HEK293 (cell line): ENCODE measurements at regions not wholly inside any gene's neighbourhood (a gene's known extent, or its start where the extent isn't known, plus 50 kb on each side); places are given as distances from the start of the nearest gene placed in this dataset.

Experiments used
- CTCF ChIA-PET: fragments of 350-600 bp; formaldehyde crosslinking; extraction: SDS; loops from one replicate; lab custom pipeline; 2021; ENCODE audit warnings: antibody characterized with exemption; lab: Yijun Ruan, JAX
- POLR2A ChIA-PET: fragments of 300-600 bp; formaldehyde crosslinking; extraction: SDS; loops from one replicate; lab custom pipeline; 2020; ENCODE audit warnings: antibody characterized with exemption, inconsistent platforms; lab: Yijun Ruan, JAX
- H3K27ac ChIP-seq: fragments of 200-500 bp; sonication (Bioruptor generic); 2 replicates; pipeline ENCODE4 v1.5.1; 2014; ENCODE audit warnings: low read depth, low read length, control low read depth, inconsistent platforms; ENCODE audit errors: extremely low read depth
- H3K36me3 ChIP-seq, 2 experiments: fragments of 200-500 bp in 1 of 2; sonication (Bioruptor generic) in 1 of 2; 1 replicate in 1 of 2; 2 replicates in 1 of 2; pipeline ENCODE4 v1.5.1; 2014 to 2017; ENCODE audit warnings: inconsistent platforms in 2 of 2, low read length in 2 of 2; ENCODE audit not compliant: control insufficient read depth in 2 of 2, insufficient read depth in 1 of 2
- H3K4me1 ChIP-seq: fragments of 200-500 bp; sonication (Bioruptor generic); 2 replicates; pipeline ENCODE4 v1.5.1; 2014; ENCODE audit warnings: mild to moderate bottlenecking, low read length, inconsistent platforms; ENCODE audit not compliant: control insufficient read depth, insufficient read depth
- H3K4me3 ChIP-seq: 2 replicates; pipeline ENCODE4 v1.5.1; 2011; ENCODE audit warnings: low read depth, mild to moderate bottlenecking, control low read depth, low read length, moderate library complexity
- H3K9me3 ChIP-seq: fragments of 200-500 bp; sonication (Bioruptor generic); 2 replicates; pipeline ENCODE4 v1.5.1; 2014; ENCODE audit warnings: low read depth, low read length, inconsistent platforms; ENCODE audit not compliant: control insufficient read depth, insufficient read depth
- REST ChIP-seq: fragments of 450-650 bp; formaldehyde crosslinking; IDR thresholded peaks from 2 replicates; pipeline ENCODE4 v1.5.1; 2016; ENCODE audit warnings: missing biosample characterization, missing genetic modification characterization
- ZEB2 ChIP-seq: fragments of 450-650 bp; formaldehyde crosslinking; IDR thresholded peaks from 2 replicates; pipeline ENCODE4 v1.5.1; 2016; ENCODE audit warnings: missing biosample characterization, missing genetic modification characterization
- ZFP3 ChIP-seq: fragments of 450-650 bp; formaldehyde crosslinking; IDR thresholded peaks from 2 replicates; pipeline ENCODE4 v1.5.1; 2016; ENCODE audit warnings: low read depth, missing biosample characterization, missing genetic modification characterization
- ZNF140 ChIP-seq: fragments of 450-650 bp; formaldehyde crosslinking; IDR thresholded peaks from 2 replicates; pipeline ENCODE4 v1.5.1; 2016; ENCODE audit warnings: missing biosample characterization, missing genetic modification characterization
- ZNF146 ChIP-seq: fragments of 450-650 bp; formaldehyde crosslinking; IDR thresholded peaks from 2 replicates; pipeline ENCODE4 v1.5.1; 2016; ENCODE audit warnings: missing biosample characterization, missing genetic modification characterization
- ZNF24 ChIP-seq: fragments of 450-650 bp; formaldehyde crosslinking; IDR thresholded peaks from 2 replicates; pipeline ENCODE4 v1.5.1; 2016; ENCODE audit warnings: missing biosample characterization, missing genetic modification characterization
- ZNF248 ChIP-seq: fragments of 450-650 bp; formaldehyde crosslinking; IDR thresholded peaks from 2 replicates; pipeline ENCODE4 v1.5.1; 2017; ENCODE audit warnings: missing biosample characterization, missing genetic modification characterization
- ZNF302 ChIP-seq: fragments of 450-650 bp; formaldehyde crosslinking; IDR thresholded peaks from 2 replicates; pipeline ENCODE4 v1.5.1; 2016; ENCODE audit warnings: missing biosample characterization, missing genetic modification characterization, low read depth
- ZNF311 ChIP-seq: fragments of 450-650 bp; formaldehyde crosslinking; IDR thresholded peaks from 2 replicates; pipeline ENCODE4 v1.5.1; 2017; ENCODE audit warnings: missing biosample characterization, missing genetic modification characterization, borderline replicate concordance
- ZNF433 ChIP-seq: fragments of 450-650 bp; formaldehyde crosslinking; IDR thresholded peaks from 2 replicates; pipeline ENCODE4 v1.5.1; 2016; ENCODE audit warnings: missing biosample characterization, missing genetic modification characterization, low read depth
- ZNF473 ChIP-seq: fragments of 450-650 bp; formaldehyde crosslinking; IDR thresholded peaks from 2 replicates; pipeline ENCODE4 v1.5.1; 2017; ENCODE audit warnings: missing biosample characterization, missing genetic modification characterization
- ZNF521 ChIP-seq: fragments of 450-650 bp; formaldehyde crosslinking; IDR thresholded peaks from 2 replicates; pipeline ENCODE4 v1.5.1; 2017; ENCODE audit warnings: missing biosample characterization, mild to moderate bottlenecking, missing genetic modification characterization
- ZNF626 ChIP-seq: fragments of 450-650 bp; sonication (Bioruptor Pico); formaldehyde crosslinking; IDR thresholded peaks from 2 replicates; pipeline ENCODE4 v1.5.1; 2018; ENCODE audit warnings: missing biosample characterization, missing genetic modification characterization, inconsistent platforms
- ZNF664 ChIP-seq: fragments of 450-650 bp; formaldehyde crosslinking; IDR thresholded peaks from 2 replicates; pipeline ENCODE4 v1.5.1; 2016; ENCODE audit warnings: missing biosample characterization, missing genetic modification characterization
- ZSCAN23 ChIP-seq: fragments of 450-650 bp; formaldehyde crosslinking; IDR thresholded peaks from 2 replicates; pipeline ENCODE4 v1.5.1; 2016; ENCODE audit warnings: missing biosample characterization, missing genetic modification characterization
- ZSCAN30 ChIP-seq: fragments of 450-650 bp; IDR thresholded peaks from 2 replicates; pipeline ENCODE4 v1.5.1; 2018; ENCODE audit warnings: missing biosample characterization, mild to moderate bottlenecking, missing genetic modification characterization, moderate library complexity
- TF ChIP-seq, protein P1 (sequence below): fragments of 450-650 bp; formaldehyde crosslinking; IDR thresholded peaks from 2 replicates; pipeline ENCODE4 v1.5.1; 2016; ENCODE audit warnings: missing biosample characterization, missing genetic modification characterization
- TF ChIP-seq, protein P2 (sequence below): fragments of 450-650 bp; formaldehyde crosslinking; conservative IDR thresholded peaks from 2 replicates; pipeline ENCODE4 v1.5.1; 2016; ENCODE audit warnings: low read depth, missing biosample characterization, missing genetic modification characterization

- no peaks in the 10 kb centered on the region for H3K36me3 ChIP-seq
- no peak overlapping the region for H3K4me3 ChIP-seq
- CTCF ChIA-PET: no interaction called here
- H3K27ac ChIP-seq: no peak overlapping the region
- H3K4me1 ChIP-seq: no peaks in the 10 kb centered on the region
- no peaks in the 10 kb centered on the region for H3K9me3 ChIP-seq
- POLR2A ChIA-PET: no interaction called here
- TF ChIP-seq ZSCAN23 (no peak), ZFP3 (tag by site-specific recombination) (no peak), ZNF311 (tag by site-specific recombination) (no peak), ZNF433 (tag by site-specific recombination) (no peak), REST (tag by site-specific recombination) (no peak), ZEB2 (no peak), ZSCAN30 (tag by site-specific recombination) (no peak), ZNF664 (tag by site-specific recombination) (no peak), ZNF302 (no peak), ZNF146 (tag by site-specific recombination) (no peak), ZNF140 (tag by site-specific recombination) (no peak), ZNF626 (no peak), ZNF24 (tag by site-specific recombination) (no peak), ZNF248 (tag by site-specific recombination) (no peak), ZNF473 (tag by site-specific recombination) (no peak), ZNF521 (no peak)
- TF ChIP-seq, protein P1, sequence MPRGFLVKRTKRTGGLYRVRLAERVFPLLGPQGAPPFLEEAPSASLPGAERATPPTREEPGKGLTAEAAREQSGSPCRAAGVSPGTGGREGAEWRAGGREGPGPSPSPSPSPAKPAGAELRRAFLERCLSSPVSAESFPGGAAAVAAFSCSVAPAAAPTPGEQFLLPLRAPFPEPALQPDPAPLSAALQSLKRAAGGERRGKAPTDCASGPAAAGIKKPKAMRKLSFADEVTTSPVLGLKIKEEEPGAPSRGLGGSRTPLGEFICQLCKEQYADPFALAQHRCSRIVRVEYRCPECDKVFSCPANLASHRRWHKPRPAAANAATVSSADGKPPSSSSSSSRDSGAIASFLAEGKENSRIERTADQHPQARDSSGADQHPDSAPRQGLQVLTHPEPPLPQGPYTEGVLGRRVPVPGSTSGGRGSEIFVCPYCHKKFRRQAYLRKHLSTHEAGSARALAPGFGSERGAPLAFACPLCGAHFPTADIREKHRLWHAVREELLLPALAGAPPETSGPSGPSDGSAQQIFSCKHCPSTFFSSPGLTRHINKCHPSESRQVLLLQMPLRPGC (tag by site-specific recombination): no peak
- TF ChIP-seq, protein P2, sequence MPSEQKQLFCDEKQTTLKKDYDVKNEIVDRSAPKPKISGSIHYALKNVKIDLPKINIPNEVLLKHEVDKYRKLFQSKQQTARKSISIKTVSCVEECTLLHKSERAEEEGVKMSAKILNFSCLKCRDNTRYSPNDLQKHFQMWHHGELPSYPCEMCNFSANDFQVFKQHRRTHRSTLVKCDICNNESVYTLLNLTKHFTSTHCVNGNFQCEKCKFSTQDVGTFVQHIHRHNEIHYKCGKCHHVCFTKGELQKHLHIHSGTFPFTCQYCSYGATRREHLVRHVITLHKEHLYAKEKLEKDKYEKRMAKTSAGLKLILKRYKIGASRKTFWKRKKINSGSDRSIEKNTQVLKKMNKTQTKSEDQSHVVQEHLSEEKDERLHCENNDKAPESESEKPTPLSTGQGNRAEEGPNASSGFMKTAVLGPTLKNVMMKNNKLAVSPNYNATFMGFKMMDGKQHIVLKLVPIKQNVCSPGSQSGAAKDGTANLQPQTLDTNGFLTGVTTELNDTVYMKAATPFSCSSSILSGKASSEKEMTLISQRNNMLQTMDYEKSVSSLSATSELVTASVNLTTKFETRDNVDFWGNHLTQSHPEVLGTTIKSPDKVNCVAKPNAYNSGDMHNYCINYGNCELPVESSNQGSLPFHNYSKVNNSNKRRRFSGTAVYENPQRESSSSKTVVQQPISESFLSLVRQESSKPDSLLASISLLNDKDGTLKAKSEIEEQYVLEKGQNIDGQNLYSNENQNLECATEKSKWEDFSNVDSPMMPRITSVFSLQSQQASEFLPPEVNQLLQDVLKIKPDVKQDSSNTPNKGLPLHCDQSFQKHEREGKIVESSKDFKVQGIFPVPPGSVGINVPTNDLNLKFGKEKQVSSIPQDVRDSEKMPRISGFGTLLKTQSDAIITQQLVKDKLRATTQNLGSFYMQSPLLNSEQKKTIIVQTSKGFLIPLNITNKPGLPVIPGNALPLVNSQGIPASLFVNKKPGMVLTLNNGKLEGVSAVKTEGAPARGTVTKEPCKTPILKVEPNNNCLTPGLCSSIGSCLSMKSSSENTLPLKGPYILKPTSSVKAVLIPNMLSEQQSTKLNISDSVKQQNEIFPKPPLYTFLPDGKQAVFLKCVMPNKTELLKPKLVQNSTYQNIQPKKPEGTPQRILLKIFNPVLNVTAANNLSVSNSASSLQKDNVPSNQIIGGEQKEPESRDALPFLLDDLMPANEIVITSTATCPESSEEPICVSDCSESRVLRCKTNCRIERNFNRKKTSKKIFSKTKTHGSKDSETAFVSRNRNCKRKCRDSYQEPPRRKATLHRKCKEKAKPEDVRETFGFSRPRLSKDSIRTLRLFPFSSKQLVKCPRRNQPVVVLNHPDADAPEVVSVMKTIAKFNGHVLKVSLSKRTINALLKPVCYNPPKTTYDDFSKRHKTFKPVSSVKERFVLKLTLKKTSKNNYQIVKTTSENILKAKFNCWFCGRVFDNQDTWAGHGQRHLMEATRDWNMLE: no peak
Observed at GRCh38 chr21:17708522-17709265, 96.0 kb upstream of the BTG3 start.
